ENCODE measurements at regions not wholly inside any gene's neighbourhood (a gene's known extent, or its start where the extent isn't known, plus 50 kb on each side); places are given as distances from the start of the nearest gene placed in this dataset.

- DNase-seq, result no peak
Measured at GRCh38 chr16:65878347-65878746, 488.1 kb upstream of the CDH5 start.

- no peak for DNase-seq
Measured at GRCh38 chr16:65876624-65877023, 489.9 kb upstream of the CDH5 start.

GRCh38 chr16:65876056-65876408 is 490.5 kb upstream of the CDH5 start:
- DNase-seq, result no peak

DNA sequence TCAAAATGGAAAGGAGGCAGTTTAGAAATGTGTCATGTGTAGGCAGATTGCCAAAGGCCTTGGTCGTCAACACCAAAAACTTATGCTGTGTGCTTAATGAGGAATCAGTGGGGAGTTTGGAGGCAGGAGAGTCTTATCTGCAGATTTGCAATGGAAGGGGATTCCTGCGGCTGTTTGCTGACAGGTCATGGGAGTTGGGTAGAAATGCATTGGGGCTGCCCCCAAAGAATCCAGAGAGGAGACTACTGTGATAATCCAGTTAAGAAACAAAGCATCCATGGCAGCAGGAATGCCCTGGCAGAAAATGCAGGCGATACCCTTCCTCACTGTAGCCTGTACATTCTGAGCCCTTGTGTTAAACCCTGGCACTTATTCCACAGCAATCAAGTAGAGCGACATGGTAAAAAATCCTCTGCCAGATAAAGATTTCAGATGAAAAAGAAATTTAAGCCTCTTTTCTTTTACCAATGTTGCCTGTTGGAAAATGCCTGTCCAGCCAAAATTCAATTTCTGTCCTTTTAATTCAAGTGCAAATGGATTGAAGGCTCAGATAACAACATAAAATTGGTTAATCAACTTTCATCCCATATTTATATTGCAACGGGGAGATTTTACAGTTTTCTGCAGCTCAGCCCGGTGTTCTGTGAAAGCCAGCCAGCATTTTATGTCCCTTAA is 491.0 kb upstream of the CDH5 start:
- no peak for DNase-seq

DNA sequence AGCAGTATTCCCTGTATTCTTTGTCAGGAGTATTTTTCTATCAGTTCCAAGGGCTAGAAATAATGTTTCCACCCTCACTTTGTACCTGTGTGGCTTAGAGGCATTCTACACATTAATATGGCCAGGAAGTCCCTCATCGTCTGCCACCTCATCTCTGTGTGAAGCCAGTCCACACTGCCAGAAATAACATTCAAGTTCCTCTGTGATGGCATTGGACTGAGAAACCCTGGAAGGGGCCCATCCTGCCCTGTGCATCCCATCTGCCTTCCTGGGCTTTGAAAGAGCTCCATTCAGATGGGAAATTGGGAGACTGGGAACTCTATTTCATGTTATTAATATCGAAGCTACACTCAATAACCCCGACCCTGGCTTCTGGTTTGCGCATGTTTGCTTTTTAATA is 497.2 kb upstream of the CDH5 start:
- no peak for DNase-seq

GRCh38 chr16:65867276-65867960 is 499.1 kb upstream of the CDH5 start:
- no peak for DNase-seq

DNA sequence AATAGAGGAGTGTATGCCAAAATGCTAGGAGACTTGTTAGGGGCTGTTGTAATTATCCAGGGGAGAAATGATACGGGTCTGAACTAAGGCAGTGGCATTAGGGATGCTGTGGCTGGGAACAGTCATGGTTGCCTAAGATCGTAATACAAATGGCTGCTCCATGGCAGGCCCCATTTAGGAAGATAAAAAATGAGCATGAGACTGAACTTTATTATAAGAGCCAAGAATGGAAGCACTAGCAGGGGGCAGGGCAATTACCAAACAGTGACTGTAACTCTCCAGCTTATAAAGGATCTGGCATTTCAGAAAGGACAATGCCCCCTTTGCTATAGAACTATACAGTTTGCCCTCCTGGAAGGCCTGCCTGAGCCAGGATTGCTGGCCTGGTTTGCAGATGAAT is 503.3 kb upstream of the CDH5 start:
- no peak for DNase-seq

DNA sequence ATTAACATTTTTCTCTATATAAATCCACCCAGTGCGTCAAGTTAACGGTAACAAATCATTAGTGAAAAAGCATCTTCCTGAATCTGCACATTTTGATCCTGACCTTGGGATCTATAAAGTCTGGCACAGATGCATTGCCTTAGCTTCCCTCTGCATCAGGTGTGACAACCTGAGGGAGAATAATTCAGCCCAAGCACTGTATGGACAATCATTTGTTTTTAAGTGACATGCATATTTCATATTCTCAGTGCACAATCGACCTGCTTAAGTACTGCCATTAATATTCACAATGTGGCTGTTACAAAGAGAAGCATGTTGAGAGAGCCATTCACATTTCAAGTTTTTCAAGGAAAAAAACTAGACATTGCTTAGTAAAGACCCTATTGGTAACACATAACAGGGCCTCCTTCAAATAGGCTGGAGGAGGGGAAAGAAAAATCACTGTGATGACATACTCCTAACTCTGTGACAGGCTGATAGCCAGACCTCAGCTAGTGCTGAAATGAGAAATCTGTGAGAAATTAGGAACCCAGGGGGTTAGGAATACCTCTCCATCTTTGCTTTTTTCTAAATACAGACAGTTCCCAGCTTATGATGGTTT is 505.3 kb upstream of the CDH5 start:
- no peak for DNase-seq

DNA sequence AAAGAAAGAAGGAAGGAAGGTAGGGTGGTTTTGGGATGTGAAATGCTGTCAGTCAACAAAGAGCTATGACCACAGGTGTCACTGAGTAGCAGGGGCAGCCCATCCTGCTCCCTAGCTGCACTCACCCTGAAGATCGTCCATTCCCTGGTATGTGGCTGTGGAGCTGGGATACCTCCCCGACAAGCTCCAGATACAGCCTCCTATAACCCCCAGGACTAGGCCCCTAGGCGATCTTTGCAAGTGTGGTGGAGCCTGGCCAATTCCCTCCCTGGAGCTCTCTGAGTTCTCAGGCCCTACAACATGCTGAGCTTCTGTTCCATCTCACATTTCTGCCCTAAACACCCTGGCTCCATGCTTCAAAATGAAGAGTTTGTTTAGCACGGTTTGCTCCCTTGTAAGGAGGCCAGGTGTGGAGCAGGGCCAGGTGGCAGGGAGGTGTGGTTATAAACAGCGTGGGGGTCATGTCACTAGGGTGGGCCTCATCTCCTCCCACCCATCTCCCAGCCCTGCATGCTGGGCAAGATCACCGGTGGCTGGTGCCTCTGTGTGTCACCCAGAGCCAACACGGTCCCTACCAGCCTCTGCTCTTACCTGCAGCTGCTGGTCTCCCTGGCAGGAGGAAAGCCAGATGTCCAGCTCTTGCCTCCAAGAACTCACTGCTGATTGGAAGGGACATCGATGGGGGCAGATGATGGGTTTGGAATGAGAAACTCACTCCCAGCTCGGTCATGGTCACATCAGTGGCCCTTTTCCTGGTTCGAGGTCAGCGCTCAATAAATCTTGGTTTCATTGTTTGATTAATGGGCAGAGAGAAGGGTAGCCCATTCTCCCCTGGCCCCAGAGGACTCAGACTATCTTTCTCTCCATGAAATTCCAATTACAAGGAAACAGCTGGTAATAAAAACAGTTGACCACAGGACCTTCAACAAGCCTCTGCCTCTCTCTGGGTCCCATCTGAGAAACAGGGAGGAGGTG is 511.0 kb upstream of the CDH5 start:
- DNase-seq, result no peak

- no peak for DNase-seq
Measured at GRCh38 chr16:65846210-65846602, 520.3 kb upstream of the CDH5 start.

DNA sequence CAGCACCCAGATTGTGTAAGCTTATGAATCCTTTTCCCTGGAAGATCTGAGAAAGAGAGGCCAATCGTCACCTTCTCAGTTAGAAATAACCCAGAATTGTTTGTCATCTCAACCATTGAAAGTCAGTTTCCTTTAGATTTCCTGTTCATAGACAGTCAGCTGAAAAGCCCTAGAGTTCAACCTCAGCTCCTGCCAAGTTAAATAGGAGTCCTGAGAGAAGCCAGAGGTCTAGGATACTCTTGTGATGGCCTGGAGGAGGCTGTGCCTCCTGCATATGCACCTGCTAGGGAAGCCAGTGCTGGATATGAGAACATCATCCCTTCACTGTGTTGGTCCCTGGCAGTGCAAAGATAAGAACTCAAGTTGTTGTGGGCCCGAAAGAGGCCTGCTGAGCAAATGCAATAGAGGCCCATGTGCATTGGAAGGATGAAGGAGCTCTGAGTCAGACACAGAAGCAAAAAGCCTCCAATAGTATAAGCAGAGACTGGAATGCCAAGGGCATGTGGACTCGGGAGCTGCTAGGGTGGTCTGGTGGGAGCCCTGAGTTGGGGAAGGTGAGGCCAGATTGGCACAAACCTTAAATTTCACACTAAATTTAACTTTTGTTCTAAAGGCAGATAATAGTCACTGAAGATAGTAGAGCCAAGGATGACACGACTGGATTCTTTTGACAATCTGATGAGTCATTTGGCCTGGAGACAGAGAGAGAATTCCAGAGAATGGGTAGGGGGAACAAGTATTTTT is 520.9 kb upstream of the CDH5 start:
- no peak for DNase-seq

GRCh38 chr16:65843941-65844340 is 522.5 kb upstream of the CDH5 start:
- no peak for DNase-seq

- DNase-seq, result no peak
Measured at GRCh38 chr16:65842067-65842466, 524.4 kb upstream of the CDH5 start.

DNA sequence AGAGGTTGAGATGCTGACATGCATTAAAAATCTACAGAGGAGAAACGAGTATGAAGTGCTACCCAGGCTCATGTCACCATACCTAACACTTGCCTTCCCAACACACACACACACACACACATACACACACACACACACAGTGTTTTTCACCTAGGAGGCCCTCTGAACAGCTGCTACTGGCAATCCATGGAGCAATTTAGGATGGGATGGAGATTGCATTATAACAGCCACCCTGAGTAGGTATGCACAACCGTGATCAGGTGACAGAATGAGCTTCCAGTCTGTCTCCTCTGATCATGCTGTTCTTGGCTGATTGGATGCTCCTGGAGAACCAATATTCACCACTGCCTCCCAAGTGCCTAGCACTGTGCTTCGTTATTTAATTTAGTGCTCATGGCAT is 528.5 kb upstream of the CDH5 start:
- no peak for DNase-seq

GRCh38 chr16:65837464-65837863 is 529.0 kb upstream of the CDH5 start:
- no peak for DNase-seq

- no peak for DNase-seq
Measured at GRCh38 chr16:65834688-65835087, 531.8 kb upstream of the CDH5 start.

DNA sequence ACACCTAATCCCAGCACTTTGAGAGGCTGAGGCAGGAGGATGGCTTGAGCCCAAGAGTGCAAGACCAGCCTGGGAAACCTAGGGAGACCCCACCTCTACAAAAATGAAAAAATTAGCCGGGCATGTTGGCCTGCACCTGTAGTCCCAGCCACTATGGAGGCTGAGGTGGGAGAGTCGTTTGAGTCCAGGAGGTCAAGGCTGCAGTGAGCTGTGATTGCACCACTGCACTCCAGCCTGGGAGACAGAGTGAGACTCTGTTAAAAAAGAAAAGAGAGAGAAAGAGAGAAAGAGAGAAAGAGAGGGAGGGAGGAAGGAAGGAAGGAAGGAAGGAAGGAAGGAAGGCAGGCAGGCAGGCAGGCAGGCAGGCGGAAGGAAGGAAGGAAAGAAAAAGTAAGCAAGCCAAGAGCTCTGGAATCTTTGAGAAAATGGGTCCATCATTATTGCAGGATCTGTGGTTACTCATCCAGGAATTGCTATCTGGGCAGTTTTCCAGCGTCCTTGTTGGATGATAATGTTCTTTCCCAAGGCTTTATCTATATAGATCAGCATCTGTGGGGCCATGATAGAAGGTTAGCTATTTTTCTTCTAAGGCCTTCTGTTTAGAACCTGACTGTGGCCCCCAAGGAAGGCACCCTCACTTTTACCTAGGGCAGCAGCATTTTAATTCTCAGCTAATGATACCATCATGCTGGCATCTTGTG is 533.2 kb upstream of the CDH5 start:
- no peak for DNase-seq

DNA sequence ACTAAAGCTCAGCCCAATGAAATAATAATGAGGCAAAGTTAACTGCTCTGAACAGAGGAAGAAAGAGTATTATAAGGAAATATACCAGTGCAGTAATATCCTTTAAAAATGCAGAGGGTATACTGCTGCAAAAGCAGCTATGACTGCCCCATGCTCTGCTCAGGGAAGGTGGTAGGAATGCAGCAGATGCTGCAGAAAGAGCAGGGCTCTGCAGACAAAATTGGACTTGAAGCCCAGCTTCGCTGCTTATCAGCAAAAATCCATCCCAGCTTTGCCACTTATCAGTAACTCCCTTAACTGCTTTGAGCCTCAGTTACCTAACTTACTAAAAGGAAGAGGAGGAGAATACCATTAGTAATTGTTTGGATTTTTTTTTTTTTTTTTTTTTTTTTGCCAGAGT is 533.8 kb upstream of the CDH5 start:
- DNase-seq, result no peak

GRCh38 chr16:65831903-65832666 is 534.4 kb upstream of the CDH5 start:
- no peak for DNase-seq

GRCh38 chr16:65829076-65829475 is 537.4 kb upstream of the CDH5 start:
- no peak for DNase-seq

DNA sequence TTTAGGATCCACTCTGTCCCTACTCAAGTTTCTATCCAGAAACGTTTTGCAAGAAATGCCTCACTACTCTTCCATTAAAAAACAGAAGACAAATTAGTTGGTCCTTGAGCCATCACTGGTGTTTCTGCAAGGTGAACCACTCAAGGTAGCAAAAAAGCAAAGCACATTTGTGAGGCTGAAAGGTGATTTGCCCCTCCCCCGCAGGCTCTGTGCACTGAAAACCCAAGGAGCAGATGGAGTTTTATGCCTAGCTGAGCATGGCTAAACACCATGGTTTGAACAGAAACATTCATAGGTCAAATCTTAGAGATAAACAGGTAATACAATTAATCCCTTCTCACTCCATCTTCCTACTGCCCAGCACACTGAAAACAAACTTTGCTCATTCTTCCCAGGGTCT is 538.2 kb upstream of the CDH5 start:
- DNase-seq, result no peak
